Ovary (tissue), 7 donors: ENCODE measurements at regions not wholly inside any gene's neighbourhood (a gene's known extent, or its start where the extent isn't known, plus 50 kb on each side); places are given as distances from the start of the nearest gene placed in this dataset.
"Not testable (repeated sequence)": the region's sequence is repeated elsewhere in the genome, so short reads cannot be mapped to it uniquely, and the experiment has no call there.

Experiments used
- DNase-seq, 5 donors: peaks; one replicate each; pipeline ENCODE4 v3.0.0-alpha.2; 2019 to 2020
- H3K27ac ChIP-seq, 2 donors: fragments of 200-600 bp; one replicate each; pipeline versions ENCODE4 v1.5.1 to v1.8.0; 2019 to 2022
- H3K27me3 ChIP-seq: fragments of 200-600 bp; one replicate; pipeline ENCODE4 v1.8.0; 2022
- H3K36me3 ChIP-seq: fragments of 200-600 bp; sonication (generic); one replicate; pipeline ENCODE4 v1.5.1; 2019
- H3K4me1 ChIP-seq: one replicate; pipeline ENCODE4 v1.8.1; 2013; ENCODE audit warnings: mild to moderate bottlenecking, moderate library complexity; ENCODE audit not compliant: insufficient read depth
- H3K4me3 ChIP-seq: fragments of 200-600 bp; sonication (generic); one replicate; pipeline ENCODE4 v1.5.1; 2017
- H3K9me3 ChIP-seq, 2 donors: fragments of 200-600 bp in 1 of 2; sonication (generic) in 1 of 2; one replicate each; pipeline versions ENCODE4 v1.5.1 to v1.8.1; 2013 to 2019; ENCODE audit warnings: mild to moderate bottlenecking in 1 of 2, moderate library complexity in 1 of 2
- CTCF ChIP-seq, 3 donors: fragments of 450-650 bp in 2 of 3; fragments of 200-600 bp in 1 of 3; IDR thresholded peaks; one replicate each; pipeline versions ENCODE4 v1.5.1 to v1.8.0; 2016 to 2022; ENCODE audit warnings: antibody characterized with exemption in 3 of 3, mild to moderate bottlenecking in 1 of 3
- EP300 ChIP-seq: sonication (generic); formaldehyde crosslinking; IDR thresholded peaks from one replicate; pipeline ENCODE4 v1.6.1; 2017; ENCODE audit warnings: antibody characterized with exemption
- POLR2A ChIP-seq: fragments of 450-650 bp; IDR thresholded peaks from one replicate; pipeline ENCODE4 v1.6.1; 2017; ENCODE audit warnings: antibody characterized with exemption, mild to moderate bottlenecking, moderate library complexity
- WGBS, 3 donors: extraction: QIAGEN DNeasy Blood & Tissue Kit in 1 of 3; methylation state at CpG; one replicate each; pipeline versions ENCODE4 v1.1.5 to v1.1.7; 2013 to 2017; 5-methylcytosine and 5-hydroxymethylcytosine counted together
- intact Hi-C, 4 donors: fragments of 100-400 bp; cut with DNase I; formaldehyde crosslinking; loops; one replicate each; pipeline versions ENCODE4 v1.11.0 to v1.15.1; 2022 to 2023
- donor health status: DM: no; HTN: no; CAD: no; lungs with moderate emphysema.
- donor health status: DM: no; HTN: no; CAD: no.
- donor health status: Bipolar disorder and iron deficiency.
- donor health status: DM: no; HTN: no; CAD: no.
- donor health status: DM: yes; HTN: yes; CAD: no.

GRCh38 chr12:124645530-124646244 lies 78.3 kb upstream of the NCOR2 start:
- Histone ChIP-seq H3K9me3 (no peaks in the 10 kb centered on the region), H3K4me3 (no peak overlapping the region), H3K4me1 (peaks cover 2% of the 10 kb centered on the region), H3K36me3 (no peaks in the 10 kb centered on the region), H3K27ac (no peak overlapping the region), H3K27me3 (no peaks in the 10 kb centered on the region)
- TF ChIP-seq EP300 (no peak), CTCF (IDR thresholded peaks at IDR 0.05) (no peak), POLR2A (no peak)
- intact Hi-C loops: no loop called here
- no peak for DNase-seq
- WGBS, 3 donors: 73 to 78% (median 74%) methylated on average over 16 to 18 of the region's 18 CpGs

GRCh38 chr12:124643768-124644167 lies 76.4 kb upstream of the NCOR2 start:
- intact Hi-C loops, H3K36me3 ChIP-seq, H3K4me1 ChIP-seq, DNase-seq, H3K9me3 ChIP-seq, H3K27me3 ChIP-seq, H3K4me3 ChIP-seq, H3K27ac ChIP-seq: not testable (repeated sequence)
- WGBS, 3 donors: 96 to 99% (median 98%) methylated on average over 6 of the region's 6 CpGs

DNA sequence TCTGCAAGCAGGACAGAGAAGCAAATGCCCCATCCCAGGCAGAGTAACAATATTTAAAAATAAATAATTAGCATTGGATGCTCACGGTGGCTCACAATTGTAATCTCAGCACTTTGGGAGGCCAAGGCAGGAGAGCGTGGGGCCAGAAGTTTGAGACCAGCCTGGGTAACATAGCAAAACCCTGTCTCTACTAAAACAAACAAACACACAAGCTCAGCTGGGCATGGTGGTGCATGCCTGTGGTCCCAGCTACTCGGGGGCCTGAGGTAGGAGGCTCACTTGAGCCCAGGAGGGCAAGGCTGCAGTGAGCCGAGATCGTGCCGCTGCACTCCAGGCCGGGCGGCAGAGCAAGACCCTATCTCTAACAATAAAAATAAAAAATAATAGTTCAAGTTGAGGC lies 74.7 kb upstream of the NCOR2 start:
- peaks cover 2% of the 10 kb centered on the region for H3K4me1 ChIP-seq
- intact Hi-C loops: no loop called here
- H3K4me3 ChIP-seq: no peak overlapping the region
- no peaks in the 10 kb centered on the region for H3K9me3 ChIP-seq
- no peaks in the 10 kb centered on the region for H3K27me3 ChIP-seq
- 89 to 96% (median 93%) methylated on average over 8 of the region's 8 CpGs for WGBS, 3 donors
- no peak overlapping the region for H3K27ac ChIP-seq
- TF ChIP-seq CTCF (IDR thresholded peaks at IDR 0.05) (no peak), EP300 (no peak), POLR2A (no peak)
- DNase-seq: no peak
- no peaks in the 10 kb centered on the region for H3K36me3 ChIP-seq

DNA sequence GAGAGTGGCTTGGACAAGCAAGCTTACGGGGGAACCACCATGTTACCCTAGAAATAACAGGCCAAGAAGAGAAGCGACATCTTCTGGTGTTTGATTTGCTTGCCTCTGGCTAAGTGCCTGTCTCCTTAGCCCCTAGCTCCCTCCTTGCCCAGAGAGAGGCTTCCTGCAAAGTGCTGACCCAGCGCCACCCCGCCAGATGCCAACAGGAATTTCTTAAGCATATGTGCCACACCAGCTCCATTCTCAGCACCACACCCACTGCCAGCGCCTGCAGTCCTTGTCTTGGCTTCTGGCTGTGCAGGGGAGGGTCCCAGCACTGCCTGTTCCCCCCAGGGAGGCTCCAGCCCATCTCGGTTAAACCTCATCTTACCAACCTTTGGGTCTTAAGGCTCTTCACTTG lies 74.2 kb upstream of the NCOR2 start:
- DNase-seq: no peak
- Histone ChIP-seq H3K9me3 (no peaks in the 10 kb centered on the region), H3K27me3 (no peaks in the 10 kb centered on the region), H3K4me3 (no peak overlapping the region), H3K27ac (no peak overlapping the region), H3K36me3 (no peaks in the 10 kb centered on the region), H3K4me1 (peaks cover under 1% of the 10 kb centered on the region)
- TF ChIP-seq EP300 (no peak), POLR2A (no peak), CTCF (IDR thresholded peaks at IDR 0.05) (no peak)
- WGBS, 3 donors: 75 to 90% (median 76%) methylated on average over 6 of the region's 6 CpGs
- intact Hi-C loops: no loop called here

- 48 to 60% (median 58%) methylated on average over 5 of the region's 5 CpGs for WGBS, 3 donors
- H3K27ac ChIP-seq: no peak overlapping the region
- H3K9me3 ChIP-seq: no peaks in the 10 kb centered on the region
- intact Hi-C loops: no loop called here
- no peaks in the 10 kb centered on the region for H3K36me3 ChIP-seq
- TF ChIP-seq EP300 (no peak), POLR2A (no peak), CTCF (IDR thresholded peaks at IDR 0.05) (no peak)
- H3K4me3 ChIP-seq: no peak overlapping the region
- no peaks in the 10 kb centered on the region for H3K4me1 ChIP-seq
- no peak for DNase-seq
- no peaks in the 10 kb centered on the region for H3K27me3 ChIP-seq
Measured at GRCh38 chr12:124640056-124640455, 72.6 kb upstream of the NCOR2 start.
